IMR-90 (cell line): ENCODE measurements at regions not wholly inside any gene's neighbourhood (a gene's known extent, or its start where the extent isn't known, plus 50 kb on each side); places are given as distances from the start of the nearest gene placed in this dataset.

Experiments used
- ATAC-seq: fragments of 200-7000 bp; cut with Tn5 transposase; 2 replicates; pipeline ENCODE4 v1.9.1; 2020; ENCODE audit warnings: low read depth, mild to moderate bottlenecking, moderate library complexity
- BruUV-seq: library from RNA; stranded (reverse); fragments of 400-500 nt; replicated peaks from 2 replicates; lab custom pipeline; 2021; lab: Mats Ljungman, UMichigan
- CTCF ChIA-PET: fragments of 300-600 bp; formaldehyde crosslinking; extraction: SDS; loops from one replicate; lab custom pipeline; 2021; ENCODE audit warnings: antibody characterized with exemption; lab: Yijun Ruan, JAX
- POLR2A ChIA-PET: fragments of 300-600 bp; sonication (Branson Sonifier 250); formaldehyde crosslinking; loops from one replicate; lab custom pipeline; 2022; ENCODE audit warnings: antibody characterized with exemption; ENCODE audit not compliant: unreplicated experiment; lab: Charles Lee
- DNase-seq: peaks from one replicate; pipeline ENCODE4 v3.0.0; 2013
- H2AFZ ChIP-seq: replicated peaks from 2 replicates; pipeline ENCODE3; 2013; ENCODE audit warnings: low read length, mild to moderate bottlenecking; ENCODE audit not compliant: poor library complexity
- H2AK5ac ChIP-seq: 2 replicates; pipeline ENCODE4 v1.6.1; 2013; ENCODE audit warnings: low read depth, low read length, inconsistent platforms
- H2AK9ac ChIP-seq: replicated peaks from 2 replicates; pipeline ENCODE3; 2013; ENCODE audit warnings: mild to moderate bottlenecking, low read depth, low read length, moderate library complexity; ENCODE audit not compliant: poor library complexity
- H2BK120ac ChIP-seq: 2 replicates; pipeline ENCODE4 v1.6.1; 2013; ENCODE audit warnings: low read depth, low read length, inconsistent platforms
- H2BK15ac ChIP-seq: 3 replicates; pipeline ENCODE4 v1.6.1; 2013; ENCODE audit warnings: low read depth, low read length, inconsistent platforms
- H2BK20ac ChIP-seq: 2 replicates; pipeline ENCODE4 v1.6.1; 2013; ENCODE audit warnings: low read depth, mild to moderate bottlenecking, inconsistent platforms, low read length, moderate library complexity
- H2BK5ac ChIP-seq: 2 replicates; pipeline ENCODE4 v1.6.1; 2013; ENCODE audit warnings: mild to moderate bottlenecking, low read depth, low read length, inconsistent platforms; ENCODE audit not compliant: poor library complexity, severe bottlenecking
- H3K14ac ChIP-seq: replicated peaks from 2 replicates; pipeline ENCODE4 v1.6.1; 2013; ENCODE audit warnings: low read depth, low read length, inconsistent platforms
- H3K18ac ChIP-seq: 2 replicates; pipeline ENCODE4 v1.6.1; 2013; ENCODE audit warnings: low read depth, low read length, control low read depth
- H3K23ac ChIP-seq: 2 replicates; pipeline ENCODE4 v1.6.1; 2013; ENCODE audit warnings: low read depth, low read length, inconsistent platforms
- H3K27ac ChIP-seq: 2 replicates; pipeline ENCODE4 v1.5.1; 2013; ENCODE audit warnings: mild to moderate bottlenecking, control low read depth, low read length; ENCODE audit not compliant: insufficient read depth
- H3K27me3 ChIP-seq: 2 replicates; pipeline ENCODE4 v1.6.1; 2013; ENCODE audit warnings: low read length; ENCODE audit not compliant: control insufficient read depth, insufficient read depth
- H3K36me3 ChIP-seq: 2 replicates; pipeline ENCODE4 v1.6.1; 2013; ENCODE audit warnings: low read length, mixed read lengths; ENCODE audit not compliant: control insufficient read depth, insufficient read depth
- H3K4ac ChIP-seq: 2 replicates; pipeline ENCODE4 v1.6.1; 2013; ENCODE audit warnings: low read depth, low read length, inconsistent platforms
- H3K4me1 ChIP-seq: 2 replicates; pipeline ENCODE4 v1.6.1; 2013; ENCODE audit warnings: low read length, mixed read lengths; ENCODE audit not compliant: control insufficient read depth, insufficient read depth
- H3K4me2 ChIP-seq: 2 replicates; pipeline ENCODE4 v1.6.1; 2013; ENCODE audit warnings: low read depth, mild to moderate bottlenecking, control low read depth, low read length, moderate library complexity
- H3K4me3 ChIP-seq: 2 replicates; pipeline ENCODE4 v1.5.1; 2013; ENCODE audit warnings: low read depth, mild to moderate bottlenecking, control low read depth, low read length, moderate library complexity; ENCODE audit not compliant: insufficient read depth
- H3K56ac ChIP-seq: 2 replicates; pipeline ENCODE4 v1.6.1; 2013; ENCODE audit warnings: low read length, inconsistent platforms; ENCODE audit not compliant: insufficient read depth; ENCODE audit errors: extremely low read depth
- H3K79me1 ChIP-seq, 2 experiments: 2 replicates each; pipeline ENCODE4 v1.6.1; 2013; ENCODE audit warnings: low read length in 2 of 2, inconsistent platforms in 1 of 2, low read depth in 1 of 2
- H3K9ac ChIP-seq: 2 replicates; pipeline ENCODE4 v1.6.1; 2013; ENCODE audit warnings: low read depth, low read length, control low read depth
- H3K9me1 ChIP-seq: 2 replicates; pipeline ENCODE4 v1.6.1; 2013; ENCODE audit warnings: low read length, inconsistent platforms; ENCODE audit not compliant: insufficient read depth
- H3K9me3 ChIP-seq: 2 replicates; pipeline ENCODE4 v1.6.1; 2013; ENCODE audit warnings: low read length; ENCODE audit not compliant: control insufficient read depth, insufficient read depth
- H4K20me1 ChIP-seq: 2 replicates; pipeline ENCODE4 v1.6.1; 2013; ENCODE audit warnings: low read length, inconsistent platforms; ENCODE audit not compliant: insufficient read depth
- H4K5ac ChIP-seq: 2 replicates; pipeline ENCODE4 v1.6.1; 2013; ENCODE audit warnings: mild to moderate bottlenecking, low read depth, low read length, control low read depth
- H4K8ac ChIP-seq, 2 experiments: 2 replicates each; pipeline ENCODE4 v1.6.1; 2013; ENCODE audit warnings: low read depth in 2 of 2, low read length in 2 of 2, control low read depth in 1 of 2, inconsistent platforms in 1 of 2
- H4K91ac ChIP-seq: 2 replicates; pipeline ENCODE4 v1.6.1; 2013; ENCODE audit warnings: low read depth, low read length, inconsistent platforms; ENCODE audit not compliant: insufficient read depth
- CEBPB ChIP-seq: IDR thresholded peaks from 2 replicates; pipeline ENCODE4 v1.6.1; 2012; ENCODE audit warnings: low read depth, low read length, improper control_type of control experiment
- ELK1 ChIP-seq: fragments of 150-350 bp; IDR thresholded peaks from 2 replicates; pipeline ENCODE4 v1.6.1; 2016; ENCODE audit warnings: low read depth, mild to moderate bottlenecking, low read length, moderate library complexity, borderline replicate concordance
- MAZ ChIP-seq: IDR thresholded peaks from 2 replicates; pipeline ENCODE4 v1.6.1; 2012; ENCODE audit warnings: low read depth, mild to moderate bottlenecking, low read length, improper control_type of control experiment, moderate library complexity, borderline replicate concordance
- NFE2L2 ChIP-seq: fragments of 150-350 bp; IDR thresholded peaks from 2 replicates; pipeline ENCODE4 v1.6.1; 2016; ENCODE audit warnings: low read depth, mild to moderate bottlenecking, low read length
- RAD21 ChIP-seq: IDR thresholded peaks from 2 replicates; pipeline ENCODE4 v1.6.1; 2012; ENCODE audit warnings: low read length, improper control_type of control experiment
- RCOR1 ChIP-seq: IDR thresholded peaks from 2 replicates; pipeline ENCODE4 v1.6.1; 2012; ENCODE audit warnings: mild to moderate bottlenecking, low read length, improper control_type of control experiment; ENCODE audit not compliant: insufficient replicate concordance
- RFX5 ChIP-seq: IDR thresholded peaks from 2 replicates; pipeline ENCODE4 v1.8.0; 2012; ENCODE audit warnings: low read depth, mild to moderate bottlenecking, low read length, moderate library complexity
- USF2 ChIP-seq: fragments of 150-350 bp; IDR thresholded peaks from 2 replicates; pipeline ENCODE4 v1.6.1; 2017; ENCODE audit warnings: mild to moderate bottlenecking, antibody characterized with exemption, low read length, low read depth
- WGBS, 2 experiments: methylation state at CpG; one replicate each; pipeline versions ENCODE4 v1.1.5 to v1.1.7; 2013; ENCODE audit warnings: missing lambda C conversion rate in 2 of 2; ENCODE audit not compliant: insufficient read length in 1 of 2; ENCODE audit errors: extremely low coverage in 2 of 2; 5-methylcytosine and 5-hydroxymethylcytosine counted together
- dilution Hi-C: fragments of 300-500 bp; cut with HindIII; formaldehyde crosslinking; loops from one replicate; pipeline ENCODE4 v1.14.3; 2018; ENCODE audit warnings: low sequenced_read_pairs; ENCODE audit not compliant: unreplicated experiment
- in situ Hi-C: fragments of 300-500 bp; cut with MboI; formaldehyde crosslinking; loops from 3 replicates; pipeline ENCODE4 v1.14.3; 2019; ENCODE audit warnings: low sequenced_read_pairs, inconsistent platforms, mixed read lengths
- intact Hi-C: fragments of 100-400 bp; cut with micrococcal nuclease; formaldehyde crosslinking; loops from 2 replicates; pipeline ENCODE4 v1.10.0; 2022

- Histone ChIP-seq H2BK5ac (no peak overlapping the region), H3K9me3 (no peaks in the 10 kb centered on the region), H2AFZ (no peak overlapping the region), H3K4ac (no peak overlapping the region), H3K79me1 (no peaks in the 10 kb centered on the region), H2BK120ac (no peak overlapping the region), H3K14ac (no peak overlapping the region), H3K56ac (no peak overlapping the region), H4K5ac (no peak overlapping the region), H4K8ac (no peak overlapping the region), H2AK9ac (no peak overlapping the region), H3K18ac (no peak overlapping the region), H3K4me3 (no peak overlapping the region), H3K27ac (no peak overlapping the region), H3K4me2 (no peak overlapping the region), H2BK15ac (no peak overlapping the region), H2BK20ac (no peak overlapping the region), H3K9me1 (no peaks in the 10 kb centered on the region), H3K4me1 (no peaks in the 10 kb centered on the region), H3K27me3 (no peaks in the 10 kb centered on the region), H3K9ac (no peak overlapping the region), H4K91ac (no peak overlapping the region), H3K36me3 (no peaks in the 10 kb centered on the region), H4K20me1 (no peaks in the 10 kb centered on the region), H2AK5ac (no peak overlapping the region), H3K23ac (no peak overlapping the region)
- no peak for ATAC-seq
- ChIA-PET POLR2A (no interaction called here), CTCF (interaction anchor here (0.6 kb wide), 1 partner anchor 157 kb away, joined by 6 read pairs; no protein-coding TSS in a partner anchor)
- intact Hi-C loops (no loop called here), in situ Hi-C loops (no loop called here), dilution Hi-C loops (no loop called here)
- no peak for DNase-seq
- no peak for TF ChIP-seq NFE2L2
- TF ChIP-seq RAD21, result no peak
- TF ChIP-seq RCOR1, result no peak
- TF ChIP-seq ELK1, result no peak
- no peak for TF ChIP-seq MAZ
- no peak for TF ChIP-seq CEBPB
- no peak for TF ChIP-seq USF2
- no peak for TF ChIP-seq RFX5
- BruUV-seq, result no TSS peak
- no CpG with 5 or more reads among the region's 6 CpGs for WGBS, 2 experiments
Observed at GRCh38 chr3:118833075-118833474, 201.6 kb downstream of the IGSF11 start.
